HG02981 (cell line): ENCODE measurements at regions not wholly inside any gene's neighbourhood (a gene's known extent, or its start where the extent isn't known, plus 50 kb on each side); places are given as distances from the start of the nearest gene placed in this dataset.

Source experiments
- ATAC-seq: cut with Tn5 transposase; IDR thresholded peaks from one replicate; pipeline ENCODE4 v1.9.1; 2021; ENCODE audit warnings: mild to moderate bottlenecking, moderate library complexity; ENCODE audit not compliant: unreplicated experiment

DNA sequence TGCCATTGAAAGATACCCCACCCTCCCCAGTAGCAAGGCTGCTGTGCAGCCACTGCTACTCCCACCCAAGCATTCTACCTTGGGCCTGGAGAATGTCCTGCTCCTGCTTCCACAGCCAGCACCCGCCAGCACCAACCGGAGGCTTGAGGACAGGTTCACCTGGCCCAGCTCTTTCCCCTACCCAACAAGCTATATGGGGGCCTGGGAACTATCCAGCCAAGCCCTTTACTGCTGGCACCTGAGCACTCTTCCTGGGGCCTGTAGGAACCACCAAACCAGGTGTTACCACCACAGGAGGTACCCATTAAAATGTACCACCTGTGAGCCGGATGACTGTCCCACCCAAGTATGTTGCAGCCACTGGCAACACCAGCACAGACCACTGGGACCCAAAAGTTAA is 86.1 kb upstream of the GHR start:
- no peak for ATAC-seq

DNA sequence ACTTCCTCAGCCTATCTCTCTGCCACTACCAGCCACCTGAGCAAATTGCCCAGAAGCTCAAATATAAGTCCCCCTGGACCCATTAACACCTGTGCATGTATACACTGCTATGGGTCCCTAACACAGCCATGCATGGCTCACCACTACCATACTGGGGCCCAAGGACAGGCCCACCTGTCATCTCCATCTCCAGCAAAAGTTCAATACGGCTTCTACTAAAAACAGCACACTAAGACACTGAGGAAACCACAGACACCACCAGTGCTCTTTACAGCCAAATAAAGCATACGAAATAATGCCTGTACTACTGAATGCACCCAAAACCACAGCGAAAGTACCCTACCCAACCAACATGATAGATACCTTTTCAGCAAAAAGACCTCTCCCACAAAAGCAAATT is 85.6 kb upstream of the GHR start:
- no peak for ATAC-seq

DNA sequence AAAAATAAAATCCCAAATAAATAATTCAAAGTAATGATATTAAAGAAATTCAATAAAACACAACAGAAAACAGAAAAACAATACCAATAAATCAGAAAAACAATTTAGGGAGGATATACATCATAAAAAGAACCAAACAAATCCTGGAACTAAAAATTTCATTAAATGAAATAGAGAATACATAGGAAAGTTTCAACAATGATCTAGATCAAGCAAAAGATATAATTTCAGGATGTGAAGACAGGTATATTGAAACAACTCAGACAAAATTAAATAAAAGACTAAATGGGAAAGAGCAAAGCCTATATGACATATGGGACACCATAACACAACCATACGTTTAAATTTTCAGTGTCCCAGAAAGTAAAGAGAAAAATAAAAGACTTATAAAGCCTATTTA is 85.1 kb upstream of the GHR start:
- no peak for ATAC-seq

DNA sequence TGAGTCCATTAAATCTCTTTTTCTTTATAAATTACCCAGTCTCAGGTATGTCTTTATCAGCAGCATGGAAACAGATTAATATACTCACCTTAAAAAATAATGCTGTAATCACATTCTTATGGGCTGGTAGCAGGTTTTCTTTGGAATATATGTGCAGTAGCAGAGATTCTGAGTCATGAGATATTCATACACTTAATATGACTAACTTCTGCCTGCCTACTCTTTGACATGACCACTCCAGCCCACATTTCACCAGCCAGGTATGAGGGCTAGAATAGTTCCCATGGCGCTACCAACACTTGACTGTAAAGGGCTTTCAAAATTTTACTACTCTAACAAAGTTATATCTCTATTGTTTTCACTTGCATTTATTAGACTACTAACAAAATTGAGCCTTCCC is 74.1 kb upstream of the GHR start:
- no peak for ATAC-seq

DNA sequence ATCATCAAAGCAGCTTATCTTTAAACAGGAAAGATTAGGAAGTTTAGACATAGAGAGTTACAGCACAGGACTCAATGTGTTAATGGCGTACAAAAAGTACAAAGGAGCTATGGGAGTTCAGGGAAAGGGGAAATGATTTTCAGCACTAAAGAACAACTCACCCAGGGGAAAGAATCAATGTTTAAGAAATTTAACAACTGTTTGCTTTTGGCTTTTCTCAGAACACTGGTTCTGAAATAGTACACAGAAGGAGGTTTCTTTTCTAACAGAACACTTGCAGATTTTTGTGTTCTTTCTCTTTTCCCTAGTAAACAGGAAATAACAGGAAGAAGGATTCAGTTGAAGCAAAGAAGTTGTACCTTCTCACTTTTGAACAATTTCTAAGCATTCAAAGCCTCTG is 71.3 kb upstream of the GHR start:
- ATAC-seq = no peak

DNA sequence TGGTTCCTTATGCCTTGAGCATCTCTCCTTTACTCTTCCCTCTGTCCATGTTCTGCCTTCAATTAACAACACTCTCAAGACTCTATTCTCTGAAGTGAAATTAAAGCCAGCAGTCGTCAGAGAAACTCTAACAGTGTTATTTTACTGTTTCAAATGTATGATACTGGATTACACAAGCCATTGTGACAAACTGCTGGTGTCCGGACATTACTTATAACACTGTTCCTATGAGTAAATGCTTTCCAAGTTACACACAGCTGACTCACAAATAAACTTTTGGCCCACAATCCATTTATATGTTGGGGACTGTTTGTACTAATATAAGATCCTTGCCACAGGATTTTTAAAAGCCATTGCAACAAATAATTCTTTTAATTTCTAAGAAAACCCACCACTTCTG is 63.2 kb upstream of the GHR start:
- no peak for ATAC-seq

DNA sequence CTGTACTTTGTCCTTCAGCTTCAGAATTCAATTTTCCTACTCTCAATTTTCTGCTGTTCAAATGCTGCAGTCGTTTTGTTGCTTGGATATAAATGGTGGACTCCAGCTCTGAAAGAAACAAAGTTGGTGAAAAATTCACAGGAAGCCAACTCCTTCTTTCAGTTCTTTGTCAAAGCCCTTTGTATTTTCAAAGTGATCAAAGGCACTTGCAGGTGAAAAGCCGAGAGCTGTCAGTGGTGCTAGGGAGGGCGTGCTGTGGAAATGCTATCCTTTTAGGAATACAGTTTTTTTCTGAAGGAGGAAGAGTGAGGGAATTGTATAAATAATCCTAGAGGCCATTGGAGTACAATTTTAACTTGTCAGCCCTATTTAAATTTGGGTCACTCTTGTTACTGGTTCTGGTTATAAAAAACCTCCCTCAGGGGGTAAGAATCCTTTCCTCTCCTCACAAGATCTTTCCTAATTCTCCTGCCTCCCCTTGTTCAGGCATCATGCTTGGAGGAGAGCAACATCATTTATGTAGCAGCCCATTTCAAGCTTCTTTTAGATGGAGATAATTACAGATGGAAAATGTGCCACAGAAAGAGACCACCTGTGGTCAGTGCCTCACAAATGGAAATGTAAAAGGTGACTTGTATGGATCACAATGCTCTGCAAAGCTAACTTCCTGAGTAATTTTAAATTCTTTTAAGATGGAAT is 62.5 kb upstream of the GHR start:
- no peak for ATAC-seq

DNA sequence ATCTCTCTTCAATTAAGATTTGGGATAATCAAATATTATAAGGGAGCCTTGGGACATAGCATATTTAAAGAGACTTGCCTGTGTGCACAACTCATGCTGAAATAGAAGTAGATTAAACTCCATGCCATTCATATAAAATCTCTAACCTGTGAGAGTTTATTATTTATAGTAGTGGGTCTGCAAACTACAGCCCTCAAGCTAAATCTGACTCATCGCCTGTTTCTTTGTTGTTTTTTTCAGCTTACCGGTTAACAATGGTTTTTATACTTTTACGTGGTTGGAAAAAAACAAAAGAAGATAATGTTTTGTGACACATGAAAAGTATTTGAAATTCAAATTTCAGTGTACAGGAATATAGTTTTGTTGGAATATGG is 61.9 kb upstream of the GHR start:
- no peak for ATAC-seq

DNA sequence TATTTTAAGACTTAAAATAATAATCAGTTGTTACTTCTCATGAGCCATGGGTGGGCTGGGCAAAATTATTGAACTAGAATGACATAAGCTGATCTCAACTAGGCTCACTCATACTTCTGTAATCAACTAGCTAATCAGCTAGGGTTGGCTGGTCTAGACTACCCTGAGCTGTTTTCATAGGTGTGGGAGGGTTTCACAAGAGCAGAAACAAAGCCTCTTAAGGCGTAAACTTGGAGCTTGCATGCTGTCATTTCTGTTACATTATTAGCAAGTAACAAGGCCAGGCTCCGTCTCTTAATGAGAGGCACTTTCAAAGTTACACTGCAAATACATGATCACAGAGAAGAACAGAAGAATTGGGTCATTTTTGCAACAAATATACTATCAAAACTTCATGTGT is 57.2 kb upstream of the GHR start:
- no peak for ATAC-seq
